ENCODE measurements at regions not wholly inside any gene's neighbourhood (a gene's known extent, or its start where the extent isn't known, plus 50 kb on each side); places are given as distances from the start of the nearest gene placed in this dataset.

GRCh38 chr16:82340531-82340930 lies 170.5 kb upstream of the MPHOSPH6 start:
- intact Hi-C loops (cut with DNase I), result no loop called here
- Histone ChIP-seq H3K36me3 (no peaks in the 10 kb centered on the region), H3K27ac (no peak overlapping the region), H3K9me3 (no peaks in the 10 kb centered on the region), H3K4me1 (no peaks in the 10 kb centered on the region), H3K4me3 (no peak overlapping the region), H3K27me3 (no peaks in the 10 kb centered on the region)
- no peak for TF ChIP-seq CTCF (IDR thresholded peaks at IDR 0.05)
- ATAC-seq (no peak), DNase-seq (no peak)

DNA sequence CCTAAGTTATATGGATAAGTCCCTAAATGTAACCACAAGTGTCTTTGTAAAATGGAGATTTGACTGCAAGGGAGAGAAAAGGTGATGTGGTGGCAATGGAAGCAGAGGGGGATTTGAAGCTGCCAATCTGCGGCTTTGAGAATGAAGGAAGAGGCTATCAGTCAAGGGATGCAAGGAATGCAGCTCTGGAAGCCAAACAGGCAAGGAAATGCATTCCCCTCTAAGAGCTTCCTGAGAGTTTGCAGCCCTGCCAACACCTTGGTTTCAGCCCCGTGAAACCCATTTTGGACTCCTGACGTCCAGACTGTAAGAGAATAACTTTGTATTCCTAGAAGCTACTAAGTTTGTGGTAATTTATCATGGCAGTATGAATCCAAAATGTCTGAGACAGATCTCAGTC lies 167.3 kb upstream of the MPHOSPH6 start:
- H3K4me1 ChIP-seq, result no peaks in the 10 kb centered on the region
- no peaks in the 10 kb centered on the region for H3K9me3 ChIP-seq
- intact Hi-C loops (cut with DNase I), result no loop called here
- ATAC-seq (no peak), DNase-seq (no peak)
- no peaks in the 10 kb centered on the region for H3K36me3 ChIP-seq
- no peak overlapping the region for H3K4me3 ChIP-seq
- no peak for TF ChIP-seq CTCF (IDR thresholded peaks at IDR 0.05)
- H3K27ac ChIP-seq, result no peak overlapping the region
- no peaks in the 10 kb centered on the region for H3K27me3 ChIP-seq

DNA sequence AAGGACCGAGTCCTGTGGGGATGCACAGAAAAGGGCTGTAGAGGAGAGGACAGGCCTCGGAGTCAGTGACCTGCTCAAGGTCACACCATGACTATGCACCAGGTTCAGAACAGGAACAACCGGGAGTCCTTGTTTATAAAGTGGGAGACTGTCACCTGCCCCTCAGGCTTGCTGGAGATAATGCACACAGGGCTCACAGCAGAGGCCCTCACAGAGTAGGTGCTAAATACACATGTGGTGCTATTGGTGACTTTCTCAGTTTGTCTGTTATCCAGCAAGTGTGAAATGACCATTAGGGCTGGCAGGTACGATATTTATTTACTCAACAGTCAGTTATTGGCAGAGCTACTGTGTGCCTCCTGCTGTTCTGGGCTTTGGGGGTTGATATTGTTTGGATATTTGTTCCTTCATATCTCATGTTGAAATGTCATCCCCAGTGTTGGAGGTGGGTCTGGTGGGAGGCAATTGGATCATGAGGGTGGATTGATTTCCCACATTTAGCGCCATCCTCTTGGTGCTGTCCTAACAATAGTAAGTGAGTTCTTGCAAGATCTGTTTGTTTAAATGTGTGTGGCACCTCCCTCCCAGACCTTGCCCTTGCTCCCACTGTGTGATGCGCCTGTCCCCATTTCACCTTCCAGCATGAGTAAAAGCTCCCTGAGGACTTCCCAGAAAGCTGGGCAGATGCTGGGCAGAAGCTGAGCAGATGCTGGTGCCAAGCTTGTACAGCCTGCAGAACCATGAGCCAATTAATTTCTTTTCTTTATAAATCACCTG lies 162.1 kb upstream of the MPHOSPH6 start:
- no peak overlapping the region for H3K4me3 ChIP-seq
- no peak for TF ChIP-seq CTCF (IDR thresholded peaks at IDR 0.05)
- no peak for DNase-seq
- no peak overlapping the region for H3K27ac ChIP-seq
- no peaks in the 10 kb centered on the region for H3K4me1 ChIP-seq
- ATAC-seq, result no peak
- intact Hi-C loops (cut with DNase I), result no loop called here
- H3K36me3 ChIP-seq, result no peaks in the 10 kb centered on the region
- H3K27me3 ChIP-seq, result no peaks in the 10 kb centered on the region
- no peaks in the 10 kb centered on the region for H3K9me3 ChIP-seq

DNA sequence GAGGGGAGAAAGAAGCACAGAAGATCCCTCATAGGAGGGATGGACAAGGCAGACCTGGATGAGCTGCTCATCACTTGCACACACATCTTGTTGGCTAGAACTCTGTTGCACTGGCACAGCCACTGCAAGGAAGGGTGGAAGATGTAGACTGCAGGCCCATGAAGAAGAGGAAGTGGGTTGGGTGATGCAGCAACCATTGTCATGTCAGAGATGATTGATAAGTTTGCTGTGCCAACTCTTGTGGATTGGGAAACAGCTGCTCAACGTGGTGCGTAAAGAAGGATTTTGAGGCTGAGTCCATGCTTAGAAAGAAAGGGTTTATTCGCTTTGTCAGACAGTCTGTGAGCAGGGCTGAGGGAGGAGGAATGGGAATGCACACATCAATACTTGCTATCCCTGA lies 161.4 kb upstream of the MPHOSPH6 start:
- no peaks in the 10 kb centered on the region for H3K36me3 ChIP-seq

DNA sequence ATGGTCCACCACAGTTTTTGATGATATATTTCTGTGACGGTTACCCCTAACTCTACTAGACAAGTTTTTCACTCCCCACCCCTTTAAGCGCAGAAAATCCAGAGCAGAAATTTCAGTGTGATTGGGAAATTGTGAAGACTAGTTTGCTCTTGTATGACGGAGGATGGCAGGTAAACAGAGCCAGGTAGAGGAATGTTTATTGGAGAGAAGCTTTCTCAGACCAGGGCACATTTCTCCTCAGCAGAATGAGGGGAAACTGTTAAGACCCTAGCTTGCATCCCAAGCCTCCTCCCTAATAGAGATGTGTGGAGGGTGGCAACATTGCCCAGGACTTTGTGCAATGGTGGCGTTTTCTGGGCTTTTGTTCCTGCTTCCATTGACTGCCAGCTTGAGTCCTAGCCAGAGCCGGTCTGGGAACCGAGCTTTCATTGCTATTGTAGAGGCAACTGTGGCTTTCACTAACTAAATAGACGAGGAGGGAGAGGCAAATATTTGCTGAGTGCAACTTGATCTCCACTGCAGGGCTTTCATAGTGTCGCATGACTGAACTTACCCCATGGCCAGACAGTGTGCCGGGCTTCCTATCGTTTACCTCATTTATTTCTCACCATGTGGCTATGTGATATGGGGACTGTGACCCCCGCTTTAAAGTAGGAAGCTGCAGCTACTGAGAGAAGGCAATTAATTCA lies 159.6 kb upstream of the MPHOSPH6 start:
- H3K4me1 ChIP-seq, result no peaks in the 10 kb centered on the region
- no peak overlapping the region for H3K4me3 ChIP-seq
- no peaks in the 10 kb centered on the region for H3K9me3 ChIP-seq
- ATAC-seq, result peak; percentile 73
- H3K36me3 ChIP-seq, result no peaks in the 10 kb centered on the region
- no peak for TF ChIP-seq CTCF (IDR thresholded peaks at IDR 0.05)
- no peaks in the 10 kb centered on the region for H3K27me3 ChIP-seq
- no peak overlapping the region for H3K27ac ChIP-seq
- intact Hi-C loops (cut with DNase I), result no loop called here
- DNase-seq, result no peak

More for the DNA sequence above, 161.4 kb upstream of the MPHOSPH6 start:
- TF ChIP-seq CTCF (IDR thresholded peaks at IDR 0.05), result no peak
- Histone ChIP-seq H3K4me3 (no peak overlapping the region), H3K27ac (no peak overlapping the region), H3K9me3 (no peaks in the 10 kb centered on the region), H3K27me3 (no peaks in the 10 kb centered on the region), H3K4me1 (no peaks in the 10 kb centered on the region)
- intact Hi-C loops (cut with DNase I), result no loop called here
- no peak for DNase-seq
- no peak for ATAC-seq
